ENCODE measurements at regions not wholly inside any gene's neighbourhood (a gene's known extent, or its start where the extent isn't known, plus 50 kb on each side); places are given as distances from the start of the nearest gene placed in this dataset.

GRCh38 chr9:81035601-81036000 lies 653.7 kb downstream of the TLE1 start:
- TF ChIP-seq, protein P1, sequence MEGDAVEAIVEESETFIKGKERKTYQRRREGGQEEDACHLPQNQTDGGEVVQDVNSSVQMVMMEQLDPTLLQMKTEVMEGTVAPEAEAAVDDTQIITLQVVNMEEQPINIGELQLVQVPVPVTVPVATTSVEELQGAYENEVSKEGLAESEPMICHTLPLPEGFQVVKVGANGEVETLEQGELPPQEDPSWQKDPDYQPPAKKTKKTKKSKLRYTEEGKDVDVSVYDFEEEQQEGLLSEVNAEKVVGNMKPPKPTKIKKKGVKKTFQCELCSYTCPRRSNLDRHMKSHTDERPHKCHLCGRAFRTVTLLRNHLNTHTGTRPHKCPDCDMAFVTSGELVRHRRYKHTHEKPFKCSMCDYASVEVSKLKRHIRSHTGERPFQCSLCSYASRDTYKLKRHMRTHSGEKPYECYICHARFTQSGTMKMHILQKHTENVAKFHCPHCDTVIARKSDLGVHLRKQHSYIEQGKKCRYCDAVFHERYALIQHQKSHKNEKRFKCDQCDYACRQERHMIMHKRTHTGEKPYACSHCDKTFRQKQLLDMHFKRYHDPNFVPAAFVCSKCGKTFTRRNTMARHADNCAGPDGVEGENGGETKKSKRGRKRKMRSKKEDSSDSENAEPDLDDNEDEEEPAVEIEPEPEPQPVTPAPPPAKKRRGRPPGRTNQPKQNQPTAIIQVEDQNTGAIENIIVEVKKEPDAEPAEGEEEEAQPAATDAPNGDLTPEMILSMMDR (IDR thresholded peaks at IDR 0.05; ENCODE audit: extremely low read depth in 1 of 2, insufficient read depth in 1 of 2, low read depth in 1 of 2, low read length in 2 of 2): no peak
- TF ChIP-seq MAX (IDR thresholded peaks at IDR 0.05; ENCODE audit: insufficient read depth, insufficient read length): no peak
